H1 (cell line): ENCODE measurements at regions not wholly inside any gene's neighbourhood (a gene's known extent, or its start where the extent isn't known, plus 50 kb on each side); places are given as distances from the start of the nearest gene placed in this dataset.

Source experiments
- HDAC2 ChIP-seq, 2 experiments: fragments of 300-600 bp in 1 of 2; sonication (generic) in 1 of 2; IDR thresholded peaks; 2 replicates each; pipeline ENCODE4 v1.6.1; 2011 to 2012; ENCODE audit warnings: low read depth in 2 of 2, low read length in 2 of 2, mild to moderate bottlenecking in 2 of 2, moderate library complexity in 2 of 2, borderline replicate concordance in 1 of 2, inconsistent platforms in 1 of 2
- JUN ChIP-seq: IDR thresholded peaks from 2 replicates; pipeline ENCODE4 v1.6.1; 2011; ENCODE audit warnings: low read depth, mild to moderate bottlenecking, improper control_type of control experiment, low read length
- POLR2AphosphoS5 ChIP-seq: IDR thresholded peaks from 2 replicates; pipeline ENCODE4 v1.6.1; 2011; ENCODE audit warnings: low read depth, low read length

GRCh38 chr17:22484826-22485225, 792.5 kb downstream of the KCNJ18 start:
- TF ChIP-seq POLR2AphosphoS5 (no peak), HDAC2 (IDR thresholded peaks at IDR 0.05; ENCODE audit: borderline replicate concordance in 1 of 2, low read depth in 2 of 2, low read length in 2 of 2) (no peak), JUN (no peak)
